Liver (tissue), 8 donors: ENCODE measurements at regions not wholly inside any gene's neighbourhood (a gene's known extent, or its start where the extent isn't known, plus 50 kb on each side); places are given as distances from the start of the nearest gene placed in this dataset.

ENCODE experiments used
- DNase-seq: peaks from one replicate; pipeline ENCODE4 v3.0.0-alpha.2; 2017; ENCODE audit warnings: low spot score
- H3K27ac ChIP-seq, 2 donors: one replicate each; pipeline ENCODE4 v1.7.0; 2013; ENCODE audit warnings: inconsistent platforms in 2 of 2, low read length in 2 of 2, control low read depth in 1 of 2, low read depth in 1 of 2, mild to moderate bottlenecking in 1 of 2
- H3K27me3 ChIP-seq, 4 donors: one replicate each; pipeline versions ENCODE4 v1.6.1 to v1.7.0; 2013; ENCODE audit warnings: low read length in 3 of 4, inconsistent platforms in 1 of 4, mild to moderate bottlenecking in 1 of 4, moderate library complexity in 1 of 4; ENCODE audit not compliant: control insufficient read depth in 4 of 4, insufficient read depth in 4 of 4
- H3K36me3 ChIP-seq, 4 donors: one replicate each; pipeline versions ENCODE4 v1.6.1 to v1.7.0; 2013; ENCODE audit warnings: low read length in 3 of 4, mild to moderate bottlenecking in 3 of 4, low read depth in 1 of 4, moderate library complexity in 1 of 4; ENCODE audit not compliant: control insufficient read depth in 4 of 4, insufficient read depth in 3 of 4
- H3K4me1 ChIP-seq, 4 donors: one replicate each; pipeline versions ENCODE4 v1.6.1 to v1.7.0; 2013; ENCODE audit warnings: low read length in 3 of 4, mild to moderate bottlenecking in 3 of 4, moderate library complexity in 1 of 4; ENCODE audit not compliant: control insufficient read depth in 4 of 4, insufficient read depth in 4 of 4
- H3K4me3 ChIP-seq, 3 donors: one replicate each; pipeline versions ENCODE4 v1.6.1 to v1.7.0; 2013; ENCODE audit warnings: low read length in 3 of 3, control low read depth in 1 of 3, low read depth in 1 of 3, mild to moderate bottlenecking in 1 of 3
- H3K9ac ChIP-seq, 2 donors: one replicate each; pipeline ENCODE4 v1.7.0; 2013; ENCODE audit warnings: low read length in 2 of 2, mild to moderate bottlenecking in 2 of 2, moderate library complexity in 2 of 2, control low read depth in 1 of 2, low read depth in 1 of 2
- H3K9me3 ChIP-seq, 4 donors: one replicate each; pipeline versions ENCODE4 v1.6.1 to v1.7.0; 2013; ENCODE audit warnings: low read length in 3 of 4; ENCODE audit not compliant: control insufficient read depth in 4 of 4
- CTCF ChIP-seq: fragments of 150-350 bp; IDR thresholded peaks from 2 replicates; pipeline ENCODE4 v1.5.1; 2017; ENCODE audit warnings: improper control_type of control experiment, low read depth, low read length; ENCODE audit not compliant: missing input control
- FOXA1 ChIP-seq: IDR thresholded peaks from 2 replicates; pipeline ENCODE4 v1.6.1; 2016; ENCODE audit warnings: antibody characterized with exemption
- GABPA ChIP-seq, 2 donors: IDR thresholded peaks in 1 of 2; conservative IDR thresholded peaks in 1 of 2; 2 replicates each; pipeline ENCODE4 v1.6.1; 2016; ENCODE audit warnings: antibody characterized with exemption in 2 of 2, mild to moderate bottlenecking in 1 of 2, moderate library complexity in 1 of 2
- HNF4A ChIP-seq, 2 donors: conservative IDR thresholded peaks; 2 replicates each; pipeline ENCODE4 v1.6.1; 2016; ENCODE audit warnings: antibody characterized with exemption in 2 of 2, mild to moderate bottlenecking in 2 of 2
- HNF4G ChIP-seq: IDR thresholded peaks from 2 replicates; pipeline ENCODE4 v1.6.1; 2016; ENCODE audit warnings: antibody characterized with exemption
- JUND ChIP-seq, 2 donors: IDR thresholded peaks; 2 replicates each; pipeline ENCODE4 v1.6.1; 2016; ENCODE audit warnings: antibody characterized with exemption in 2 of 2
- NR2F2 ChIP-seq: IDR thresholded peaks from 2 replicates; pipeline ENCODE4 v1.6.1; 2016; ENCODE audit warnings: antibody characterized with exemption
- RAD21 ChIP-seq, 2 donors: IDR thresholded peaks; 2 replicates each; pipeline ENCODE4 v1.6.1; 2016; ENCODE audit warnings: antibody characterized with exemption in 2 of 2, mild to moderate bottlenecking in 2 of 2
- RXRA ChIP-seq, 2 donors: IDR thresholded peaks; 2 replicates each; pipeline ENCODE4 v1.6.1; 2017 to 2018; ENCODE audit warnings: antibody characterized with exemption in 2 of 2, mild to moderate bottlenecking in 1 of 2
- SP1 ChIP-seq: IDR thresholded peaks from 2 replicates; pipeline ENCODE4 v1.6.1; 2018; ENCODE audit warnings: antibody characterized with exemption, mild to moderate bottlenecking
- YY1 ChIP-seq: IDR thresholded peaks from 2 replicates; pipeline ENCODE4 v1.6.1; 2016; ENCODE audit warnings: antibody characterized with exemption, mild to moderate bottlenecking
- WGBS: extraction: QIAGEN DNeasy Blood & Tissue Kit; methylation state at CpG from one replicate; pipeline ENCODE4 v1.1.7; 2013; 5-methylcytosine and 5-hydroxymethylcytosine counted together
- TF ChIP-seq, protein P1 (sequence below): IDR thresholded peaks from 2 replicates; pipeline ENCODE4 v1.6.1; 2016; ENCODE audit warnings: antibody characterized with exemption
- TF ChIP-seq, protein P2 (sequence below): IDR thresholded peaks from 2 replicates; pipeline ENCODE4 v1.6.1; 2016; ENCODE audit warnings: antibody characterized with exemption
- TF ChIP-seq, protein P3 (sequence below): IDR thresholded peaks from 2 replicates; pipeline ENCODE4 v1.6.1; 2016; ENCODE audit warnings: antibody characterized with exemption, mild to moderate bottlenecking
- donor health status: healthy.
- donor health status: healthy.
- donor health status: healthy.
- donor health status: healthy.
- donor health status: healthy.

GRCh38 chr5:56512313-56512996 is 279.3 kb upstream of the ANKRD55 start:
- H3K4me1 ChIP-seq = peaks cover 6 to 16% (median 9%) of the 10 kb centered on the region in 4 donors
- no peak for DNase-seq
- TF ChIP-seq, protein P1, sequence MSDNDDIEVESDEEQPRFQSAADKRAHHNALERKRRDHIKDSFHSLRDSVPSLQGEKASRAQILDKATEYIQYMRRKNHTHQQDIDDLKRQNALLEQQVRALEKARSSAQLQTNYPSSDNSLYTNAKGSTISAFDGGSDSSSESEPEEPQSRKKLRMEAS = no peak
- TF ChIP-seq RAD21 (IDR thresholded peaks at IDR 0.05) (peak in 1 of 2 donors; percentile 39), FOXA1 (no peak), JUND (IDR thresholded peaks at IDR 0.05) (peak in 1 of 2 donors; percentile 20), CTCF (no peak), RXRA (IDR thresholded peaks at IDR 0.05) (peak in 1 of 2 donors; percentile 75), YY1 (no peak), GABPA (IDR thresholded peaks at IDR 0.05 in 1 of 2, conservative IDR thresholded peaks at IDR 0.05 in 1 of 2) (no peak), HNF4A (conservative IDR thresholded peaks at IDR 0.05) (peak in 1 of 2 donors; percentile 71), NR2F2 (peak; percentile 80), SP1 (peak; percentile 80), HNF4G (no peak)
- TF ChIP-seq, protein P2, sequence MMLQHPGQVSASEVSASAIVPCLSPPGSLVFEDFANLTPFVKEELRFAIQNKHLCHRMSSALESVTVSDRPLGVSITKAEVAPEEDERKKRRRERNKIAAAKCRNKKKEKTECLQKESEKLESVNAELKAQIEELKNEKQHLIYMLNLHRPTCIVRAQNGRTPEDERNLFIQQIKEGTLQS = no peak
- TF ChIP-seq, protein P3, sequence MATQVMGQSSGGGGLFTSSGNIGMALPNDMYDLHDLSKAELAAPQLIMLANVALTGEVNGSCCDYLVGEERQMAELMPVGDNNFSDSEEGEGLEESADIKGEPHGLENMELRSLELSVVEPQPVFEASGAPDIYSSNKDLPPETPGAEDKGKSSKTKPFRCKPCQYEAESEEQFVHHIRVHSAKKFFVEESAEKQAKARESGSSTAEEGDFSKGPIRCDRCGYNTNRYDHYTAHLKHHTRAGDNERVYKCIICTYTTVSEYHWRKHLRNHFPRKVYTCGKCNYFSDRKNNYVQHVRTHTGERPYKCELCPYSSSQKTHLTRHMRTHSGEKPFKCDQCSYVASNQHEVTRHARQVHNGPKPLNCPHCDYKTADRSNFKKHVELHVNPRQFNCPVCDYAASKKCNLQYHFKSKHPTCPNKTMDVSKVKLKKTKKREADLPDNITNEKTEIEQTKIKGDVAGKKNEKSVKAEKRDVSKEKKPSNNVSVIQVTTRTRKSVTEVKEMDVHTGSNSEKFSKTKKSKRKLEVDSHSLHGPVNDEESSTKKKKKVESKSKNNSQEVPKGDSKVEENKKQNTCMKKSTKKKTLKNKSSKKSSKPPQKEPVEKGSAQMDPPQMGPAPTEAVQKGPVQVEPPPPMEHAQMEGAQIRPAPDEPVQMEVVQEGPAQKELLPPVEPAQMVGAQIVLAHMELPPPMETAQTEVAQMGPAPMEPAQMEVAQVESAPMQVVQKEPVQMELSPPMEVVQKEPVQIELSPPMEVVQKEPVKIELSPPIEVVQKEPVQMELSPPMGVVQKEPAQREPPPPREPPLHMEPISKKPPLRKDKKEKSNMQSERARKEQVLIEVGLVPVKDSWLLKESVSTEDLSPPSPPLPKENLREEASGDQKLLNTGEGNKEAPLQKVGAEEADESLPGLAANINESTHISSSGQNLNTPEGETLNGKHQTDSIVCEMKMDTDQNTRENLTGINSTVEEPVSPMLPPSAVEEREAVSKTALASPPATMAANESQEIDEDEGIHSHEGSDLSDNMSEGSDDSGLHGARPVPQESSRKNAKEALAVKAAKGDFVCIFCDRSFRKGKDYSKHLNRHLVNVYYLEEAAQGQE = no peak
- H3K36me3 ChIP-seq = no peaks in the 10 kb centered on the region
- H3K27me3 ChIP-seq = no peaks in the 10 kb centered on the region
- 75% methylated on average over 6 of the region's 6 CpGs for WGBS
- no peak overlapping the region for H3K27ac ChIP-seq
- H3K9me3 ChIP-seq = no peaks in the 10 kb centered on the region
- no peak overlapping the region for H3K4me3 ChIP-seq
- H3K9ac ChIP-seq = no peak overlapping the region

DNA sequence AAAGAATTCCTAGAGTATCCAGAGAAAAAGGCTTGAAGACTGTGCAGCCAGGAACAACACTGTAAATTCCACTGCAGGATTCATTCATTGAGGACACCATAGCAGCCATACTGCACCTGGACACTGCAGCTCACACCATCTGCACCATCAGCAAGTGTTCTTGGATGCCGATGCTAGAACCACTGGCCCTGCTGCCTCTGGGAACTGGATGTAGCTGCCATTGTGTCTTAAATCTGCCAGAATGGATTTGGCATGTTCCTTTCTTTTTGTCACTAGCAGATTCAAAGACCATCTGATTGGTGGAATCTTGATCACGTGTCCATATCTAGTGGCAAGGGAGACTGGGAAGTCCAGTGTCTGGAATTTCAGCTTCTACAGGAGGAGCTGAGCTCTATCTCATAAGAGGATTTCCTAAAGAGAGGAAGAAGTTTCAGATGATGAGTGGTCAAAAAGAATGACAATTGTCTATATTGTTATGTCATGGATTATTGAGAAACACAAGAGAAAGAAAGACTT is 278.3 kb upstream of the ANKRD55 start:
- Histone ChIP-seq H3K36me3 (no peaks in the 10 kb centered on the region), H3K4me1 (peaks cover 0 to 6% (median 2%) of the 10 kb centered on the region in 4 donors), H3K27me3 (no peaks in the 10 kb centered on the region), H3K9ac (no peak overlapping the region), H3K9me3 (no peaks in the 10 kb centered on the region), H3K27ac (no peak overlapping the region), H3K4me3 (no peak overlapping the region)
- 93% methylated on average over 2 of the region's 2 CpGs for WGBS
- no peak for DNase-seq
- no peak for TF ChIP-seq RAD21 (IDR thresholded peaks at IDR 0.05)
